CD14-positive monocyte (primary cell): ENCODE measurements at regions not wholly inside any gene's neighbourhood (a gene's known extent, or its start where the extent isn't known, plus 50 kb on each side); places are given as distances from the start of the nearest gene placed in this dataset.

Experiments used
- DNase-seq, 3 donors: peaks; one replicate each; pipeline ENCODE4 v3.0.0-alpha.2; 2011 to 2022
- H2AFZ ChIP-seq: 2 replicates; pipeline ENCODE4 v1.6.0; 2012; ENCODE audit warnings: mild to moderate bottlenecking, low read depth, low read length, inconsistent platforms; ENCODE audit not compliant: insufficient read depth, poor library complexity, severe bottlenecking
- H3K27ac ChIP-seq, 2 donors: 1 replicate in 1 of 2; 2 replicates in 1 of 2; pipeline ENCODE4 v1.5.1; 2012 to 2013; ENCODE audit warnings: low read length in 2 of 2, control low read depth in 1 of 2, inconsistent platforms in 1 of 2, low read depth in 1 of 2, mild to moderate bottlenecking in 1 of 2
- H3K27me3 ChIP-seq, 2 donors: one replicate each; pipeline versions ENCODE4 v1.6.0 to v1.6.1; 2011 to 2013; ENCODE audit warnings: low read length in 2 of 2; ENCODE audit not compliant: control insufficient read depth in 2 of 2, insufficient read depth in 2 of 2
- H3K36me3 ChIP-seq, 2 donors: replicated peaks in 1 of 2; 1 replicate in 1 of 2; 2 replicates in 1 of 2; pipeline versions ENCODE4 v1.5.1 to v1.6.1; 2012 to 2013; ENCODE audit warnings: low read length in 2 of 2, control low read depth in 1 of 2, inconsistent platforms in 1 of 2, mild to moderate bottlenecking in 1 of 2; ENCODE audit not compliant: insufficient read depth in 2 of 2, control insufficient read depth in 1 of 2
- H3K4me1 ChIP-seq, 2 donors: 1 replicate in 1 of 2; 2 replicates in 1 of 2; pipeline versions ENCODE4 v1.5.1 to v1.6.1; 2012 to 2013; ENCODE audit warnings: low read length in 2 of 2, control low read depth in 1 of 2, inconsistent platforms in 1 of 2, mild to moderate bottlenecking in 1 of 2, moderate library complexity in 1 of 2; ENCODE audit not compliant: insufficient read depth in 2 of 2, control insufficient read depth in 1 of 2
- H3K4me2 ChIP-seq: replicated peaks from 2 replicates; pipeline ENCODE3; 2012; ENCODE audit warnings: low read length, moderate library complexity, mild to moderate bottlenecking; ENCODE audit not compliant: poor library complexity, severe bottlenecking; ENCODE audit errors: extremely low read depth
- H3K4me3 ChIP-seq, 3 experiments: fragments of 200-600 bp in 1 of 3; sonication (generic) in 1 of 3; replicated peaks in 1 of 3; 1 replicate in 2 of 3; 2 replicates in 1 of 3; pipeline ENCODE4 v1.5.1; 2011 to 2013; ENCODE audit warnings: low read length in 3 of 3, mild to moderate bottlenecking in 3 of 3, control low read depth in 2 of 3, low read depth in 2 of 3, inconsistent platforms in 1 of 3, moderate library complexity in 1 of 3
- H3K79me2 ChIP-seq: 2 replicates; pipeline ENCODE4 v1.6.0; 2012; ENCODE audit warnings: mild to moderate bottlenecking, control low read depth, inconsistent platforms, low read length, moderate library complexity; ENCODE audit not compliant: insufficient read depth
- H3K9ac ChIP-seq: 2 replicates; pipeline ENCODE4 v1.6.0; 2017; ENCODE audit warnings: low read length, mild to moderate bottlenecking; ENCODE audit not compliant: insufficient read depth, poor library complexity, severe bottlenecking
- H3K9me3 ChIP-seq, 2 donors: replicated peaks in 1 of 2; 1 replicate in 1 of 2; 2 replicates in 1 of 2; pipeline versions ENCODE4 v1.5.1 to v1.6.1; 2012 to 2013; ENCODE audit warnings: low read length in 2 of 2, control low read depth in 1 of 2; ENCODE audit not compliant: control insufficient read depth in 1 of 2, insufficient read depth in 1 of 2
- H4K20me1 ChIP-seq: 2 replicates; pipeline ENCODE4 v1.6.0; 2012; ENCODE audit warnings: mild to moderate bottlenecking, low read length, control low read depth, moderate library complexity; ENCODE audit not compliant: insufficient read depth
- H3K27ac Mint-ChIP-seq, 7 donors: one replicate each; pipeline ENCODE4 v1.8.0; 2020; ENCODE audit warnings: mild to moderate bottlenecking in 7 of 7, mixed read lengths in 7 of 7, moderate library complexity in 6 of 7, inconsistent platforms in 2 of 7
- H3K27me3 Mint-ChIP-seq, 3 donors: one replicate each; pipeline ENCODE4 v1.8.0; 2021 to 2022; ENCODE audit warnings: low read depth in 3 of 3, mild to moderate bottlenecking in 3 of 3, mixed read lengths in 3 of 3, moderate library complexity in 3 of 3, inconsistent platforms in 1 of 3
- H3K36me3 Mint-ChIP-seq, 2 donors: one replicate each; pipeline ENCODE4 v1.8.0; 2020; ENCODE audit warnings: mixed read lengths in 2 of 2, inconsistent platforms in 1 of 2, mild to moderate bottlenecking in 1 of 2
- H3K4me1 Mint-ChIP-seq: one replicate; pipeline ENCODE4 v1.8.0; 2020; ENCODE audit warnings: mild to moderate bottlenecking, mixed read lengths
- H3K4me3 Mint-ChIP-seq, 2 donors: one replicate each; pipeline ENCODE4 v1.8.0; 2020; ENCODE audit warnings: mild to moderate bottlenecking in 2 of 2, mixed read lengths in 2 of 2, moderate library complexity in 1 of 2
- H3K9me3 Mint-ChIP-seq, 7 donors: one replicate each; pipeline ENCODE4 v1.8.0; 2020 to 2022; ENCODE audit warnings: mixed read lengths in 7 of 7, mild to moderate bottlenecking in 6 of 7, moderate library complexity in 6 of 7, inconsistent platforms in 2 of 7
- WGBS: methylation state at CpG from one replicate; pipeline ENCODE4 v1.1.5; 2013; ENCODE audit warnings: missing lambda C conversion rate; ENCODE audit not compliant: insufficient coverage; 5-methylcytosine and 5-hydroxymethylcytosine counted together
- intact Hi-C, 2 donors: fragments of 100-400 bp; cut with micrococcal nuclease; formaldehyde crosslinking; loops; one replicate each; pipeline versions ENCODE4 v1.15.0 to v1.15.1; 2023
- TF ChIP-seq, protein P1 (sequence below): fragments of 200-600 bp; IDR thresholded peaks from one replicate; pipeline ENCODE4 v1.8.0; 2022; ENCODE audit warnings: antibody characterized with exemption, mild to moderate bottlenecking

- no peak overlapping the region for H3K4me3 ChIP-seq
- no peaks in the 10 kb centered on the region for H3K4me1 Mint-ChIP-seq
Observed at GRCh38 chr5:147996379-147996778, 67.4 kb upstream of the SPINK5 start.

DNA sequence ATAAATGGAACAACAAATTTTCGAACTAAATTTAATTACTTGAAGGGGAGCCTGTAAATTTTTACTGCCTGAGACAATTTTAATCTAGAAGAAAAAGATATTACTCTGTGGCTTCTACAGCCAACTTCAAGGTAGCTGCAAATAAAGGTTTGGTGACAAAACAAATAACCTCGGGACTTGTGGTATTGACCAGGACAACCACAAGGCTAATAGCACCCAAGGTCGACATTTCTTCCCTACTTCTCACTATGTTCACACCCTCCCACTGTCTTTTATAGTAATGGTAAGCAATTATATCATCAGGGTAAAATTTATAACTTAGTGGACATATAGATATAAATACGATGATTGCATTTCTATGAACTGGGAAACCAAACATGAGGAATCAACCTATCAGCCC lies 67.9 kb upstream of the SPINK5 start:
- H3K27me3 ChIP-seq, result no peaks in the 10 kb centered on the region
- intact Hi-C loops, result no loop called here
- no CpG with 5 or more reads among the region's 4 CpGs for WGBS

More at GRCh38 chr5:147996379-147996778, 67.4 kb upstream of the SPINK5 start:
- H4K20me1 ChIP-seq, result no peaks in the 10 kb centered on the region
- no peak overlapping the region for H3K4me2 ChIP-seq
- intact Hi-C loops, result no loop called here
- Mint-ChIP-seq H3K4me3 (no peak overlapping the region), H3K9me3 (peaks cover 7 to 18% (median 14%) of the 10 kb centered on the region in 7 donors), H3K27ac (no peak overlapping the region), H3K27me3 (no peaks in the 10 kb centered on the region), H3K36me3 (no peaks in the 10 kb centered on the region)
- no peaks in the 10 kb centered on the region for H3K79me2 ChIP-seq
- no peak overlapping the region for H2AFZ ChIP-seq
- TF ChIP-seq, protein P1, sequence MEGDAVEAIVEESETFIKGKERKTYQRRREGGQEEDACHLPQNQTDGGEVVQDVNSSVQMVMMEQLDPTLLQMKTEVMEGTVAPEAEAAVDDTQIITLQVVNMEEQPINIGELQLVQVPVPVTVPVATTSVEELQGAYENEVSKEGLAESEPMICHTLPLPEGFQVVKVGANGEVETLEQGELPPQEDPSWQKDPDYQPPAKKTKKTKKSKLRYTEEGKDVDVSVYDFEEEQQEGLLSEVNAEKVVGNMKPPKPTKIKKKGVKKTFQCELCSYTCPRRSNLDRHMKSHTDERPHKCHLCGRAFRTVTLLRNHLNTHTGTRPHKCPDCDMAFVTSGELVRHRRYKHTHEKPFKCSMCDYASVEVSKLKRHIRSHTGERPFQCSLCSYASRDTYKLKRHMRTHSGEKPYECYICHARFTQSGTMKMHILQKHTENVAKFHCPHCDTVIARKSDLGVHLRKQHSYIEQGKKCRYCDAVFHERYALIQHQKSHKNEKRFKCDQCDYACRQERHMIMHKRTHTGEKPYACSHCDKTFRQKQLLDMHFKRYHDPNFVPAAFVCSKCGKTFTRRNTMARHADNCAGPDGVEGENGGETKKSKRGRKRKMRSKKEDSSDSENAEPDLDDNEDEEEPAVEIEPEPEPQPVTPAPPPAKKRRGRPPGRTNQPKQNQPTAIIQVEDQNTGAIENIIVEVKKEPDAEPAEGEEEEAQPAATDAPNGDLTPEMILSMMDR, result no peak
- H3K27ac ChIP-seq, result no peak overlapping the region
- no peak for DNase-seq
- WGBS, result 79% methylated on average over 2 of the region's 5 CpGs
- no peak overlapping the region for H3K9ac ChIP-seq
- no peaks in the 10 kb centered on the region for H3K27me3 ChIP-seq
- H3K36me3 ChIP-seq, result no peaks in the 10 kb centered on the region
- peaks cover 6 to 12% of the 10 kb centered on the region in 2 donors for H3K9me3 ChIP-seq
- H3K4me1 ChIP-seq, result no peaks in the 10 kb centered on the region

More for the DNA sequence above, 67.9 kb upstream of the SPINK5 start:
- no peak for DNase-seq
- no peaks in the 10 kb centered on the region for H3K79me2 ChIP-seq
- Mint-ChIP-seq H3K27ac (no peak overlapping the region), H3K27me3 (no peaks in the 10 kb centered on the region), H3K4me1 (no peaks in the 10 kb centered on the region), H3K36me3 (no peaks in the 10 kb centered on the region), H3K9me3 (peaks cover 5 to 15% (median 10%) of the 10 kb centered on the region in 7 donors), H3K4me3 (no peak overlapping the region)
- TF ChIP-seq, protein P1, result no peak
- no peak overlapping the region for H3K4me3 ChIP-seq
- H2AFZ ChIP-seq, result no peak overlapping the region
- no peaks in the 10 kb centered on the region for H3K36me3 ChIP-seq
- no peaks in the 10 kb centered on the region for H4K20me1 ChIP-seq
- H3K9me3 ChIP-seq, result peaks cover 3 to 8% of the 10 kb centered on the region in 2 donors
- no peak overlapping the region for H3K4me2 ChIP-seq
- no peaks in the 10 kb centered on the region for H3K4me1 ChIP-seq
- H3K9ac ChIP-seq, result no peak overlapping the region
- H3K27ac ChIP-seq, result no peak overlapping the region
